SK-N-SH (cell line): ENCODE measurements at regions not wholly inside any gene's neighbourhood (a gene's known extent, or its start where the extent isn't known, plus 50 kb on each side); places are given as distances from the start of the nearest gene placed in this dataset.
"Not testable (repeated sequence)": the region's sequence is repeated elsewhere in the genome, so short reads cannot be mapped to it uniquely, and the experiment has no call there.

Experiments
- CTCF ChIP-seq: fragments of 200-600 bp; sonication (generic); IDR thresholded peaks from 2 replicates; pipeline ENCODE4 v1.6.1; 2017; ENCODE audit warnings: antibody characterized with exemption, mild to moderate bottlenecking, moderate library complexity
- NRF1 ChIP-seq: IDR thresholded peaks from 2 replicates; pipeline ENCODE4 v1.6.1; 2012; ENCODE audit warnings: low read depth, mild to moderate bottlenecking, low read length
- RFX5 ChIP-seq: IDR thresholded peaks from 2 replicates; pipeline ENCODE4 v1.6.1; 2012; ENCODE audit warnings: mild to moderate bottlenecking, improper control_type of control experiment, low read length
- USF1 ChIP-seq: IDR thresholded peaks from 2 replicates; pipeline ENCODE4 v1.4.0; 2012; ENCODE audit warnings: low read depth, borderline replicate concordance

GRCh38 chr11:67759321-67759720, 84.9 kb upstream of the ALDH3B2 start:
- TF ChIP-seq RFX5, USF1, CTCF, NRF1: not testable (repeated sequence)
